ENCODE measurements at regions not wholly inside any gene's neighbourhood (a gene's known extent, or its start where the extent isn't known, plus 50 kb on each side); places are given as distances from the start of the nearest gene placed in this dataset.

DNA sequence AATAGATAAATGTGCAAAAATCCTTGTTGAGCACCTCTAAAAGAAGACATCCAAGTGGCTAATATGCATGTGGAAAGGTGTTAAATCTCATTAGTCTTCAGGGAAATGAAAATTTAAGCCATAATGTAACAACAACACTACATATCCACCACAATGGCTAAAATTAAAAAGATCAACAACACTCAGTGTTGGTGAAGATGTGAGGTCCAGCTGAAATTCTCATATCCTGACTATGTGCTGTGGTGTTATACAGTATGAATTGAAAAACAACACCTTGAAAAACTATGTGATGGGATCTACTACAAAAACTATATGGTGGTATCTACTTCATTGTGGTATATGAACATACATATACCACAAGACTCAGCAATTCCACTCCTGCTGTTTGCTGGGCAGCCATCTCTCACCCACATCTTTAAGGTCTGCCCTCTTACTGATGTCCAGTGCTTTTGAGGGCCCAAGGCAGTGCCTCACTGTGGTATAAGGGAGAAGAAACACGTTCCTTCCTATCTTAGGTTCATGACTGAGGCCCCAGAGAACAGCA, 146.4 kb downstream of the CD83 start:
- TF ChIP-seq EZH2phosphoT487 (IDR thresholded peaks at IDR 0.05; ENCODE audit: low read length) (no peak), CTCF (IDR thresholded peaks at IDR 0.05; ENCODE audit: low read length) (no peak), EZH2 (optimal IDR thresholded peaks at IDR 0.05; ENCODE audit: low read depth, low read length) (no peak)
- Histone ChIP-seq H3K4me3 (ENCODE audit: low read length) (no peak overlapping the region), H3K4me2 (ENCODE audit: low read depth, low read length) (no peak overlapping the region), H3K4me1 (ENCODE audit: low read length) (no peaks in the 10 kb centered on the region), H3F3A (ENCODE audit: insufficient read depth, low read length) (no peaks in the 10 kb centered on the region), H3K79me2 (ENCODE audit: low read length) (no peaks in the 10 kb centered on the region), H3K9me3 (replicated peaks; ENCODE audit: insufficient read depth, low read length) (no peaks in the 10 kb centered on the region), H3K36me3 (replicated peaks; ENCODE audit: insufficient read depth, low read length) (no peaks in the 10 kb centered on the region), H2AFZ (ENCODE audit: low read length) (no peak overlapping the region), H3K27me3 (replicated peaks; ENCODE audit: insufficient read depth, low read length) (no peaks in the 10 kb centered on the region), H4K20me1 (ENCODE audit: insufficient read depth, low read length) (no peaks in the 10 kb centered on the region), H3K9me2 (replicated peaks; ENCODE audit: insufficient read depth, low read length) (no peaks in the 10 kb centered on the region), H3K9ac (ENCODE audit: low read length) (no peak overlapping the region), H3K27ac (ENCODE audit: low read length) (no peak overlapping the region)
- DNase-seq: no peak

GRCh38 chr6:14265049-14266021, 147.8 kb downstream of the CD83 start:
- Histone ChIP-seq H3K36me3 (replicated peaks; ENCODE audit: insufficient read depth, low read length) (no peaks in the 10 kb centered on the region), H3K27me3 (replicated peaks; ENCODE audit: insufficient read depth, low read length) (no peaks in the 10 kb centered on the region), H3F3A (ENCODE audit: insufficient read depth, low read length) (no peaks in the 10 kb centered on the region), H3K79me2 (ENCODE audit: low read length) (no peaks in the 10 kb centered on the region), H3K9me3 (replicated peaks; ENCODE audit: insufficient read depth, low read length) (no peaks in the 10 kb centered on the region), H3K27ac (ENCODE audit: low read length) (no peak overlapping the region), H3K4me1 (ENCODE audit: low read length) (no peaks in the 10 kb centered on the region), H4K20me1 (ENCODE audit: insufficient read depth, low read length) (no peaks in the 10 kb centered on the region), H3K4me3 (ENCODE audit: low read length) (no peak overlapping the region), H3K9ac (ENCODE audit: low read length) (no peak overlapping the region), H3K4me2 (ENCODE audit: low read depth, low read length) (no peak overlapping the region), H2AFZ (ENCODE audit: low read length) (no peak overlapping the region), H3K9me2 (replicated peaks; ENCODE audit: insufficient read depth, low read length) (no peaks in the 10 kb centered on the region)
- TF ChIP-seq CTCF (IDR thresholded peaks at IDR 0.05; ENCODE audit: low read length) (no peak), EZH2 (optimal IDR thresholded peaks at IDR 0.05; ENCODE audit: low read depth, low read length) (no peak), EZH2phosphoT487 (IDR thresholded peaks at IDR 0.05; ENCODE audit: low read length) (no peak)
- no peak for DNase-seq

DNA sequence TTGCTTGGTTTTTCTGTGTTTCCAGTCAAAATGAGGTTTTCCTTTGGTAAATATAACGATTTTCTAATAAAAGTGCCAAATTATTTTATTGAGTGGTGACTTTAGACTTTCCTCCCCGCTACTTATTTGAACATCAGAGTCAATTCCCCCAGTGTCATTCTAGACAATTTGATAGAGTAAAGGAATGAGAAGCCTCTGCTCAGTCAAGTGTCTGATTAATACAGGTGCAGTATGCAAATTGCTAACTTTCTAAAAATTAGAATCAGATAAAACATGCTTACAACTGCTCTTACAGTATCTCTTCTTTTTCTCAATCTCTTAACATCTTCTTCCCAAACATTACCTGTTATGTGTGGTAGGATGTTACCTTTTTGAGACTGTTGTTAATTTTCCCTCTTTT, 148.7 kb downstream of the CD83 start:
- H4K20me1 ChIP-seq (ENCODE audit: insufficient read depth, low read length): no peaks in the 10 kb centered on the region
- H3K27me3 ChIP-seq (replicated peaks; ENCODE audit: insufficient read depth, low read length): no peaks in the 10 kb centered on the region
- H2AFZ ChIP-seq (ENCODE audit: low read length): no peak overlapping the region
- no peaks in the 10 kb centered on the region for H3K9me2 ChIP-seq (replicated peaks; ENCODE audit: insufficient read depth, low read length)
- TF ChIP-seq CTCF (IDR thresholded peaks at IDR 0.05; ENCODE audit: low read length): no peak
- TF ChIP-seq EZH2 (optimal IDR thresholded peaks at IDR 0.05; ENCODE audit: low read depth, low read length): no peak
- no peak for TF ChIP-seq EZH2phosphoT487 (IDR thresholded peaks at IDR 0.05; ENCODE audit: low read length)
- no peaks in the 10 kb centered on the region for H3K36me3 ChIP-seq (replicated peaks; ENCODE audit: insufficient read depth, low read length)
- H3K4me3 ChIP-seq (ENCODE audit: low read length): no peak overlapping the region
- no peaks in the 10 kb centered on the region for H3K79me2 ChIP-seq (ENCODE audit: low read length)
- no peak overlapping the region for H3K4me2 ChIP-seq (ENCODE audit: low read depth, low read length)
- no peaks in the 10 kb centered on the region for H3F3A ChIP-seq (ENCODE audit: insufficient read depth, low read length)
- no peak for DNase-seq
- H3K27ac ChIP-seq (ENCODE audit: low read length): no peak overlapping the region
- H3K9me3 ChIP-seq (replicated peaks; ENCODE audit: insufficient read depth, low read length): no peaks in the 10 kb centered on the region
- H3K9ac ChIP-seq (ENCODE audit: low read length): no peak overlapping the region
- H3K4me1 ChIP-seq (ENCODE audit: low read length): no peaks in the 10 kb centered on the region

All from MM.1S (cell line).